Superior temporal gyrus (tissue), 1 donor: ENCODE measurements at regions not wholly inside any gene's neighbourhood (a gene's known extent, or its start where the extent isn't known, plus 50 kb on each side); places are given as distances from the start of the nearest gene placed in this dataset.
"Not testable (repeated sequence)": the region's sequence is repeated elsewhere in the genome, so short reads cannot be mapped to it uniquely, and the experiment has no call there.

Experiments
- DNase-seq: peaks from one replicate; pipeline ENCODE4 v3.0.0-alpha.2; 2016; ENCODE audit errors: extremely low spot score

GRCh38 chr12:76664731-76665130, 99.2 kb upstream of the ZDHHC17 start:
- DNase-seq = no peak

DNA sequence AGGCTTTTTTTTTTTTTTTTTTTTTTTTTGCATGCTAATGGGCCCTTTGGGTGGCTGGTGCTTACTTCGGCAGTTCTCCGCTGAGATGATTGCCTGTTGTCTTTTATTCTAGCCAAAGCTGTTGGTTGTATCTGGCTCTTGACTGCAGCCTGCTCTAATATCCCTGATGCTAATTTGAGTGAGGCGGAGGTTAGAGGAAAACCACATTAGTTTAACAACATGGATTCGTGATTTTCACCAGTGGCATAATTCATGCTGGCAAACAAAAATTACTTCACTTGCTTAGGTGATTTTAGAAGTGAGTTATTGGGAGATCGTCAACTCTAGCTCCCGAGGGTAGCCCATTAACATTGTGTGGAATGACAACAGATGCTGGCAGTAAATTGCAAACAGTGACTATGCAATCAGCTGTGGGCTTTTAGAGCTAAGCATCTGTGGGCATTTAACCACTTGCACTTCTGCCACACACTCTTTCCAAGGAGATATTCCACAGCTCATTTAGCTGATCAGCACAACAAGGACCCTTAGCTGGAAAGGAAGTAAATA, 97.6 kb upstream of the ZDHHC17 start:
- no peak for DNase-seq

- DNase-seq = no peak
Observed at GRCh38 chr12:76669981-76670380, 93.9 kb upstream of the ZDHHC17 start.

- DNase-seq = no peak
Observed at GRCh38 chr12:76670776-76671175, 93.1 kb upstream of the ZDHHC17 start.

GRCh38 chr12:76674669-76675315, 89.1 kb upstream of the ZDHHC17 start:
- DNase-seq = no peak

- not testable (repeated sequence) for DNase-seq
Observed at GRCh38 chr12:76676261-76676660, 87.7 kb upstream of the ZDHHC17 start.

DNA sequence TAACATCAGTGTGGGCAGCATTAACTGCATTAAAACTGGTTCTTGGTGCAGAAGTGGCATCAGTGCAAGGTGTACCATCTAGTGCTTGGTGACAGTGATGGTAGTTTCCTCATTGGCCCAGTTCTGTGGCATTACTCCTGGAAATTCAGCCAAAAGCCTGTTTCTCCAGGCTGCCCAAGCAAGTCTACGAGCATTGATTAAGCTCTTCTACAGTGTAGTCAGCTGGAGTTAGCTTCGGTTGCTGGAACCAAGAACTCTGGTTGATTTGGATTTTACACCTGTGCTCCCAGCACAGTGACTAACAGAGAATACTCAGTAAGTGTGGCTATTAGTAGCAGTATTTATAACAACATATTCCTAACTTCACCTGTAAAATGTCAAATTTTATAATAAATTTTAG, 84.9 kb upstream of the ZDHHC17 start:
- no peak for DNase-seq

GRCh38 chr12:76679778-76680177, 84.1 kb upstream of the ZDHHC17 start:
- DNase-seq = no peak

DNA sequence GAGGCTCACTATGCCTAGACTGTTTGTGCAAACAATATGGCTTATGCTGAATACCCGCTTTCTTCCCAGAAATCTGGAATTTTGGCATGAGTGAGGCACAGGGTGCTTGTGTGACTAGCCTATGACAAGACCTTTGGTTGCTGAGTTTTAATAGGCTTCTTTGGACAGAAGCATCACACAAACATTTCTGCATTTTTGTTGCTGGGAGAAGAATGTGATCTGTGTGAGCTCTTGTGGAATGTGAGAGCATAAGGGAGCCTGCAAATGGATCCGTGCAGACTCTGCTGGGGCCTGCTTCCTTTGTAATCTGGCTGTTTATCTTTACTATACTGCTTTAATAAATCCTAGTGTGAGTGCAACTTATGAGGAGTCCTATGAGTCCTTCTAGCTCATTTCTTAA, 83.0 kb upstream of the ZDHHC17 start:
- DNase-seq = no peak

DNA sequence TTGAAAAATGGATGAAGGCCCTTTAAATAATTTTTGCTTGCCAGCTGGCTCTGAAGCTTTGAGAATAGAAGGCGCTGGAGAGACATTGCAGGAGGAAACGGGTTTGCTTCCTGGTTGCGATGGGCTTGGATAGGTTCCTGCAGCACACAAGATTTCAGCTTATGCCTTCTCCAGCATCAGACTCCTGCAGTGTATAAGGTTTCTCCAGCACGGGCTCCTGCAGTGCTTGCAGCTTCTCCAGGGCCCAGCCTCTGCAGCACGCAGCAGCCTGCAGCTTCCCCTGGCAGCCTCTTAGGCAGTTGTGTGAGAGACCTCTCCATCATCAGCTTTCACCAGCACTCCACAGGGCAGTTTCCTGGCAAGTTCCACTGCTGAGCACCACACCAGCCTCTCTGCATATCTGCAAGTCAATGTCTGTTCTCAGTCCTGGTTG, 78.7 kb upstream of the ZDHHC17 start:
- peak; percentile 67 for DNase-seq

- DNase-seq = no peak
Observed at GRCh38 chr12:76687981-76688380, 75.9 kb upstream of the ZDHHC17 start.

GRCh38 chr12:76688631-76689030, 75.3 kb upstream of the ZDHHC17 start:
- no peak for DNase-seq

DNA sequence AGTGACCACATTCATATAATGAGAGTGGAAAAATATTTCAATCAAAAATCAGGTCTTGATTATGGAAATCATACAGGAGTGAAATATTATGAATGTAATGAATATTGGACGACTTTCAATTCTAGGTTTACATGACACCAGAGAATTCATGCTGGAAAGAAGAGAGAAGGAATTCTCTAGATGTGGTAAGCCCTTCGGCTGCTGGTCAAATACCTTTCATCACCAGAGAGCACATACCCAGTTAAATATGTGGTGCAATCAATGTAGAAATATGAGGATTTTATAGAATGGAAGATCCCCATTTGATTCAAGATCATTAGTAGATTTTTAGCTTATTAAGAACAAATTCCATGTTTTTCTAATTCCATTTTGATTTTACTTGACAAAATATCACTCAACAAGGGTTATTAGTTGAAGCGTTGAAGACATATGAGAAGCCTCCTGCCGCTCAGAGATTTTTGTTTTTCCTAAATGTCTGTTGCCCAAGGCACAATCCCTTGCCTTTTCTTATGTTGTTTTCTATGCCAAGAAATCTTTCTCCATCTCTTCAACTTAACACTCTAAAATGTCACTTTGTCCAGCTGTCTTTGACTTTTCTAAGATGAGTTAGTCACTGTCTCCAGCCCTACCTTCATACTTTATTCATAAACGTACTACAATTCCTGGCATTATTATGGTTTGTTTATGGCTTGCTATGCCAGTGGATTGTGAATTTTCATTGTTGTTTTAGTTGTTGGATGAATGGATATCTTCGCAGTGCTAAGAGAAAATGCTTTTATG, 72.8 kb upstream of the ZDHHC17 start:
- no peak for DNase-seq

GRCh38 chr12:76692846-76693245, 71.1 kb upstream of the ZDHHC17 start:
- no peak for DNase-seq

- DNase-seq = no peak
Observed at GRCh38 chr12:76694369-76694768, 69.5 kb upstream of the ZDHHC17 start.

GRCh38 chr12:76696186-76696585, 67.7 kb upstream of the ZDHHC17 start:
- DNase-seq = no peak

- no peak for DNase-seq
Observed at GRCh38 chr12:76697849-76698248, 66.1 kb upstream of the ZDHHC17 start.

DNA sequence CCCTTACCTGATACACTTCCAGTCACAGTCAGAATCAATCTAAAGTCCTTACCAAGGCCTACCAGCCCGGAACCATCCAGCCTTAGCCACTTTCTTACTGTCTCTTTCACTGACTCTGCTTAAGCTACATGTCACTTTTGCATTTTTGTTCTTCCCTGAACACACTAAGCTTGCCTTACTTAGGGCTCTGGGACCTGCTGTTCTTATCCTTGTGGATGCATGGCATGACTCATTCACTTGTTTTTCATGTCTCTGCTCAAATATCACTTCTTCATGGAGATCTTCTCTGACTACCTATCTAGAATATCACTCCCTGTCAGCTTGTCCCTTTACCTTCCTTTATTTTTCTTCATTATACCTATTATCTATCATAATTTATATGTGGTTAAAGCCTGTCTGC, 65.6 kb upstream of the ZDHHC17 start:
- peak; percentile 55 for DNase-seq

GRCh38 chr12:76698966-76699365, 64.9 kb upstream of the ZDHHC17 start:
- peak; percentile 28 for DNase-seq

DNA sequence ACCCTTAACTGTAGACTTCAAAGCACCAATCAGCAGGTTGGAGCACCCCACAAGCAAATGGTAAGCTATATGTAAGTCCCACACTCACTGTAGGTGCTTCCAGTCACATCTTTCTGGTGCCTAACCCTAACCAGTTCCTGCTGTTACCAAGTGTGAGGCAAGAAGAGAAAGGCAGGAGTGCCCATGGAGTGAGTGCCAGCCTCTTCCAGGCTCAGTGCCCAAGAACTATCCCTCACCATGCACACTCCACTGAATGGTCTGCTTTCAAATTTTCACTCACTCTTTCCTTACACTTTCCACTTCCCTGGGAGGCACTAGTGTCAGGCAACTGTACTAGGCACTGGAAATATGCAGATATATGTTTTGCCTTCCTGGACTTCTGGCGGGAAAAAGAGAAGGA, 62.2 kb upstream of the ZDHHC17 start:
- DNase-seq = no peak

DNA sequence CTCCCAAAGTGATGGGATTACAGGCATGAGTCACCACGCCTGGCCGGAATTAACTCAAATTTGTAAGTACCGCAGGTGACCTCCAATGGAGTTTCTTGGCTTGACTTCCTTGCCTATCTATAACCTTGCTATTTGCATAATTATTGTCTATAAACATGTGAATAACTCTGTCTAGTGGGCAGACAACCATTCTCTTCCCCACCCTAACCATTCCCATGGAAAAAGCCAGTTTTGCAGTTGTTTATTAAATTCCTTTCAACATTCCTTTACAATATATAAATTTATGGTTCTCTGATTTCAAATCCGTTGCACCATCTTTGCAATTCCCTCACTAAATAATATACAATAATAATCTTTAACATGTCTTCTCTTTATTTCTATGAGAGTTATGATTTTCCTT, 61.0 kb upstream of the ZDHHC17 start:
- no peak for DNase-seq

- no peak for DNase-seq
Observed at GRCh38 chr12:76704693-76705092, 59.2 kb upstream of the ZDHHC17 start.

- no peak for DNase-seq
Observed at GRCh38 chr12:76706101-76706500, 57.8 kb upstream of the ZDHHC17 start.
